Retina (tissue), 1 donor: ENCODE measurements at regions not wholly inside any gene's neighbourhood (a gene's known extent, or its start where the extent isn't known, plus 50 kb on each side); places are given as distances from the start of the nearest gene placed in this dataset.
"Not testable (repeated sequence)": the region's sequence is repeated elsewhere in the genome, so short reads cannot be mapped to it uniquely, and the experiment has no call there.

Source experiments
- DNase-seq: peaks from one replicate; pipeline ENCODE4 v3.0.0-alpha.2; 2016

- no peak for DNase-seq
Observed at GRCh38 chr5:13214182-13214581, 730.3 kb downstream of the DNAH5 start.

GRCh38 chr5:13212886-13213285 lies 731.6 kb downstream of the DNAH5 start:
- no peak for DNase-seq

- no peak for DNase-seq
Observed at GRCh38 chr5:13211064-13211463, 733.4 kb downstream of the DNAH5 start.

GRCh38 chr5:13207112-13207511 lies 737.4 kb downstream of the DNAH5 start:
- no peak for DNase-seq

GRCh38 chr5:13201022-13201421 lies 743.5 kb downstream of the DNAH5 start:
- DNase-seq: no peak

- not testable (repeated sequence) for DNase-seq
Observed at GRCh38 chr5:13198226-13198625, 746.3 kb downstream of the DNAH5 start.

GRCh38 chr5:13189532-13189931 lies 755.0 kb downstream of the DNAH5 start:
- no peak for DNase-seq

GRCh38 chr5:13188371-13188770 lies 756.1 kb downstream of the DNAH5 start:
- DNase-seq: no peak

- DNase-seq: peak; percentile 49
Observed at GRCh38 chr5:13187186-13187585, 757.3 kb downstream of the DNAH5 start.

- DNase-seq: no peak
Observed at GRCh38 chr5:13186177-13186576, 758.3 kb downstream of the DNAH5 start.

GRCh38 chr5:13179407-13180087 lies 764.9 kb downstream of the DNAH5 start:
- no peak for DNase-seq

- DNase-seq: no peak
Observed at GRCh38 chr5:13143630-13144029, 800.9 kb downstream of the DNAH5 start.

GRCh38 chr5:13143214-13143613 lies 801.3 kb downstream of the DNAH5 start:
- DNase-seq: no peak

- DNase-seq: no peak
Observed at GRCh38 chr5:13133951-13134350, 810.5 kb downstream of the DNAH5 start.

- no peak for DNase-seq
Observed at GRCh38 chr5:13115476-13115875, 829.0 kb downstream of the DNAH5 start.

GRCh38 chr5:13108265-13108664 lies 836.2 kb downstream of the DNAH5 start:
- DNase-seq: no peak

- DNase-seq: no peak
Observed at GRCh38 chr5:13107537-13107936, 837.0 kb downstream of the DNAH5 start.

GRCh38 chr5:13081116-13081515 lies 863.4 kb downstream of the DNAH5 start:
- no peak for DNase-seq

- not testable (repeated sequence) for DNase-seq
Observed at GRCh38 chr5:13072936-13073335, 871.6 kb downstream of the DNAH5 start.

- no peak for DNase-seq
Observed at GRCh38 chr5:13063088-13063487, 881.4 kb downstream of the DNAH5 start.

GRCh38 chr5:13045897-13046551 lies 898.5 kb downstream of the DNAH5 start:
- no peak for DNase-seq

- DNase-seq: no peak
Observed at GRCh38 chr5:13034061-13034460, 910.4 kb downstream of the DNAH5 start.

- DNase-seq: no peak
Observed at GRCh38 chr5:13029211-13029610, 915.3 kb downstream of the DNAH5 start.

GRCh38 chr5:13027874-13028273 lies 916.6 kb downstream of the DNAH5 start:
- peak; percentile 26 for DNase-seq

- DNase-seq: no peak
Observed at GRCh38 chr5:13019729-13020128, 924.8 kb downstream of the DNAH5 start.
